Aorta (tissue), 5 donors: ENCODE measurements at regions not wholly inside any gene's neighbourhood (a gene's known extent, or its start where the extent isn't known, plus 50 kb on each side); places are given as distances from the start of the nearest gene placed in this dataset.
"Not testable (repeated sequence)": the region's sequence is repeated elsewhere in the genome, so short reads cannot be mapped to it uniquely, and the experiment has no call there.

Experiments
- ATAC-seq: fragments of 200-7000 bp; cut with Tn5 transposase; one replicate; pipeline ENCODE4 v1.9.1; 2022; ENCODE audit warnings: moderate library complexity; ENCODE audit not compliant: low FRiP score
- DNase-seq, 2 donors: peaks; one replicate each; pipeline ENCODE4 v3.0.0-alpha.2; 2020
- H3K27ac ChIP-seq, 2 donors: one replicate each; pipeline ENCODE4 v1.5.1; 2013; ENCODE audit warnings: low read length in 2 of 2, mild to moderate bottlenecking in 2 of 2, moderate library complexity in 2 of 2, control low read depth in 1 of 2, inconsistent platforms in 1 of 2, low read depth in 1 of 2
- H3K27me3 ChIP-seq, 2 donors: one replicate each; pipeline ENCODE4 v1.6.1; 2013; ENCODE audit warnings: control low read depth in 1 of 2, low read length in 1 of 2, mild to moderate bottlenecking in 1 of 2, moderate library complexity in 1 of 2; ENCODE audit not compliant: insufficient read depth in 2 of 2, control insufficient read depth in 1 of 2
- H3K36me3 ChIP-seq, 2 donors: one replicate each; pipeline ENCODE4 v1.6.1; 2013; ENCODE audit warnings: control low read depth in 1 of 2, low read length in 1 of 2, mild to moderate bottlenecking in 1 of 2; ENCODE audit not compliant: insufficient read depth in 2 of 2, control insufficient read depth in 1 of 2
- H3K4me1 ChIP-seq, 2 donors: one replicate each; pipeline ENCODE4 v1.6.1; 2013; ENCODE audit warnings: low read length in 2 of 2, control low read depth in 1 of 2, mild to moderate bottlenecking in 1 of 2, moderate library complexity in 1 of 2; ENCODE audit not compliant: insufficient read depth in 2 of 2, control insufficient read depth in 1 of 2
- H3K4me3 ChIP-seq, 2 donors: one replicate each; pipeline ENCODE4 v1.5.1; 2013; ENCODE audit warnings: low read length in 2 of 2, control low read depth in 1 of 2, mild to moderate bottlenecking in 1 of 2
- H3K9me3 ChIP-seq: one replicate; pipeline ENCODE4 v1.6.1; 2013; ENCODE audit warnings: mild to moderate bottlenecking, low read length; ENCODE audit not compliant: control insufficient read depth
- WGBS, 2 donors: extraction: QIAGEN DNeasy Blood & Tissue Kit; methylation state at CpG; one replicate each; pipeline ENCODE4 v1.1.7; 2013; 5-methylcytosine and 5-hydroxymethylcytosine counted together
- intact Hi-C, 2 donors: fragments of 100-400 bp; cut with DNase I; formaldehyde crosslinking; loops; one replicate each; pipeline versions ENCODE4 v1.14.2 to v1.15.0; 2022
- donor health status: healthy with polysubstance abuse.
- donor health status: Bipolar disorder and iron deficiency.
- donor health status: DM: no; HTN: no; CAD: no.
- donor health status: DM: no; HTN: no; CAD: no.
- donor health status: DM: yes; HTN: yes; CAD: no.

DNA sequence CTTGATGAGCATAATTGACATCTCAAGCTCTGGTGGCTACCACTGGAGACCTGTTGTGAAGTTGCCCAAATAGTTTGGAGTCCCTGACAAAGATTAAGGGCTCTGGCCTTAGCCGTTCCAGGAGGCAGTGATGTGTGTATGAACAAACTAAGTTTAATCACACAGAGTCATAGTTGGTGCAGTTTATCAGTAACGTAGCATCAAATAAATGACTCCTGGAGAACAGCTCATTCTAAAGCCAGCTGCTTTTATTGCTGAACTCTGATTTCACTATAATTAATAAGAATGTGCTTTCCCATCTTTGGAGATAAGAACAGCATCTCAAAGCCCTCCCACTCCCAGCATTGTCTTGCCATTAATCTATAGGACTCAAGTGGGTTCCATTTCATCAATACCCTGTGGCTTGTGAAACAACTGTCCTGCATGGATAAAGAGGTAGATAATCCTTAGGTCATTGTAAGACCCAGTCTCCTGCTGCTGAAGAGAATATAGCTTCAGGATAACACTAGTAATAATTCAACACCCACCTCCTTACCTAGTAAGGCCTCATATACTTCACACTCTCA lies 211.4 kb upstream of the THUMPD2 start:
- ATAC-seq (no peak), DNase-seq (no peak)
- H3K4me3 ChIP-seq: no peak overlapping the region
- no peaks in the 10 kb centered on the region for H3K36me3 ChIP-seq
- no peaks in the 10 kb centered on the region for H3K4me1 ChIP-seq
- intact Hi-C loops: no loop called here
- H3K9me3 ChIP-seq: no peaks in the 10 kb centered on the region
- 70 to 81% methylated on average over 2 of the region's 2 CpGs for WGBS, 2 donors
- H3K27ac ChIP-seq: no peak overlapping the region
- no peaks in the 10 kb centered on the region for H3K27me3 ChIP-seq

DNA sequence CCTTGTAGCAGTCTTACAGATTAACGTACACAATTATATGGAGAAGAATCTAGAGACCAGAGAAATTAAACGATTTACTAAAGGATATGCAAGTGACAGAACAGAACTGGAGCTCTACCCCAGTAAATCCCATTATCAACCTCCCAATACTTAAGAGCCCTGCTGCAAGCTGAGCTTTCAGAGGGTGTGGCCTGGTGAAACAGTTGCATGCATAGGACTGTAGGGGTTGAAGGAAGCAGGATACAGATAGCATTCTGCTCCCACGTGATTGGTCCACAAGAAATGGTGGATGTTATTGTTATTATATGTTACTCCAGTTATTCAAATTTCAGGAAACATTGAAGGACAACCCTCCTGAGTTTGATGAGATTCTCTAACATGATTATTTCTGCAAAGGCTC lies 210.8 kb upstream of the THUMPD2 start:
- no peaks in the 10 kb centered on the region for H3K27me3 ChIP-seq
- H3K36me3 ChIP-seq: no peaks in the 10 kb centered on the region
- DNase-seq (no peak), ATAC-seq (no peak)
- H3K4me1 ChIP-seq: no peaks in the 10 kb centered on the region
- H3K4me3 ChIP-seq: no peak overlapping the region
- intact Hi-C loops: no loop called here
- H3K27ac ChIP-seq: no peak overlapping the region
- H3K9me3 ChIP-seq: no peaks in the 10 kb centered on the region
- WGBS, 2 donors: 47 to 55% methylated on average over 3 of the region's 3 CpGs

DNA sequence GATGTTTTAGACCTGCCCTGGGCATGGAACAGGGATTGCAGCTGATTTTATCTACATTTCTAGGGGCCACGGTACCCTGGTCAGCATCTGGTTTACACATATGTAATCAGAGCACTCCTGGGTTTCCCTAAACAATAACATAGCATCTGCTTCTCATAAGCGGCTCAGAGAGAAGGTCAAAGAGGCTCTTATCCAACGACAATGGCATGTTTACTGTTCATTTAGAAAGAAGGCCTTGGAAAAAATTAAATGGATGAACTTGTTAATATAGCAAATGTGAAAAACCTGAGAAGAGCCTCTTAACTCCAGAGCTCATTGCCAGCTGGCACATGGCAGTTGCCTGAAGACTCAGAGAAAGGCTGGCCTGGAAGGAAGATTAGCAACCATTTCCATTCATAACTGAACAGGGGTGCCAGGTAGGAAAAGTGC lies 202.8 kb upstream of the THUMPD2 start:
- Histone ChIP-seq H3K27ac (no peak overlapping the region), H3K36me3 (no peaks in the 10 kb centered on the region), H3K9me3 (no peaks in the 10 kb centered on the region), H3K4me1 (no peaks in the 10 kb centered on the region), H3K27me3 (no peaks in the 10 kb centered on the region), H3K4me3 (no peak overlapping the region)
- ATAC-seq (no peak), DNase-seq (no peak)
- WGBS, 2 donors: 63 to 69% methylated on average over 3 of the region's 3 CpGs
- intact Hi-C loops: no loop called here

DNA sequence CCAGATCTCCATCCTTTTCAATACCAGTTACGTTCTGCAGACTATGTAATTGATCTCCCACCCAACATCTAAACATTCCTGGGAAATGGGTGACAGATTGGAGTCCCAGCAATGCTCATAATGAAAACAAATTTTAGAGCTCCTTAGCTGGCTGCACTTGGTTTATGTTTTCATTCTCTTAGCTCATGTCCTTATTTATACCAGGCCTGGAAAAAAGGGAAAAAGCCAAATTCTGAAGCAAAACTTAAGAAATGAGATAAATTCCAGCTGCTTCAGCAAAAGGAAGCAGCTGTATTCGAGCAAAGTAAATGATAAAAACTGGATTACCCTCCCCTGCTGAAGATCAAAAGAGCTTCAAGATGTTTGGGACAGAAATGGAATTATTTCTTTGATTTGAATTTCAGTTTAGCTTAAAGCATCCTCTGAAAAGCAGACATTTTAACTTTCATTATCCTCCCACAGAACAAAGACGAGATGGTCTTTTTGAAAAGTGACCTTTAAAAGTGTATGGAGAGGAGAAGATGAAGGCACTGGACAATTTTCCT lies 196.5 kb upstream of the THUMPD2 start:
- no peaks in the 10 kb centered on the region for H3K36me3 ChIP-seq
- ATAC-seq (no peak), DNase-seq (no peak)
- intact Hi-C loops: no loop called here
- H3K4me3 ChIP-seq: no peak overlapping the region
- WGBS, 2 donors: 69 to 70% methylated on average over 3 of the region's 3 CpGs
- no peaks in the 10 kb centered on the region for H3K27me3 ChIP-seq
- no peak overlapping the region for H3K27ac ChIP-seq
- H3K9me3 ChIP-seq: no peaks in the 10 kb centered on the region
- no peaks in the 10 kb centered on the region for H3K4me1 ChIP-seq

DNA sequence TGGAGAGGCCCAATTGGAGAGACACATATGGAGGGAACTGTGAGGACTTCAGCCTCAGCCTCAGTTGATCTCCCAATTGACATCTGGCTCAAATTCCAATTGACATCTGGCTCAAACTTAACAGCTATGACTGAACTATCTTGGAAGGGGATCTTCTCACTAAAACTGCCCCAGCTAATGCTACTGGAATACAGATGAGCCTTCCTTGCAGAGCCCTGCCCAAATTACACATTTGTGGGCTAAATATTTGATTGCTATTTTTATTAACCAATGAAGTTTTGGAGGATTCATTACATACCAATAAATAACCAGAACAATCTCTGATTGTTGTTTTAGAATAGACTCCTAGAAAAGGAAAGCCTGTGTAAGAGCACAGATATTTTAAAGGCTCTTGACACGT lies 189.0 kb upstream of the THUMPD2 start:
- no peak overlapping the region for H3K27ac ChIP-seq
- DNase-seq (no peak), ATAC-seq (no peak)
- H3K9me3 ChIP-seq: peaks cover 4% of the 10 kb centered on the region
- H3K4me3 ChIP-seq: no peak overlapping the region
- no peaks in the 10 kb centered on the region for H3K36me3 ChIP-seq
- no peaks in the 10 kb centered on the region for H3K27me3 ChIP-seq
- H3K4me1 ChIP-seq: no peaks in the 10 kb centered on the region
- 84 to 88% methylated on average over 1 of the region's 1 CpG for WGBS, 2 donors
- intact Hi-C loops: no loop called here

DNA sequence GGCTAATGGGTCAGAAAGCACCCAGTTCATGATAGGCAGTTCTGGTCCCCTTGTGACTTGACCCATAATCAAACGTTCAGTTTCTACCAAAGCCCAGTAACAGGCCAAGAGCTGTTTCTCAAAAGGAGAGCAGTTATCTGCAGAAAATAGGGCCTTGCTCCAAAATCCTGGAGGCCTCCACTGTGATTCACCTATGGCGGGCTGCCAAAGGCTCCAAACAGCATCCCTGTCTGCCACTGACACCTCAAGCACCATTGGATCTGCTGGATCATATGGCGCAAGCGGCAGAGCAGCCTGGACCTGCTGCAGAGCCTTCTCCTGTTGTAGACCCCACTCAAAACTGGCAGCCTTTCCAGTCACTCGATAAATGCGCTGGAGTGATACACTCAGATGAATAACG lies 181.6 kb upstream of the THUMPD2 start:
- H3K9me3 ChIP-seq, H3K27ac ChIP-seq, H3K4me3 ChIP-seq, H3K27me3 ChIP-seq, ATAC-seq, H3K4me1 ChIP-seq, intact Hi-C loops, DNase-seq, H3K36me3 ChIP-seq: not testable (repeated sequence)
- WGBS, 2 donors: 77 to 88% methylated on average over 7 of the region's 7 CpGs

DNA sequence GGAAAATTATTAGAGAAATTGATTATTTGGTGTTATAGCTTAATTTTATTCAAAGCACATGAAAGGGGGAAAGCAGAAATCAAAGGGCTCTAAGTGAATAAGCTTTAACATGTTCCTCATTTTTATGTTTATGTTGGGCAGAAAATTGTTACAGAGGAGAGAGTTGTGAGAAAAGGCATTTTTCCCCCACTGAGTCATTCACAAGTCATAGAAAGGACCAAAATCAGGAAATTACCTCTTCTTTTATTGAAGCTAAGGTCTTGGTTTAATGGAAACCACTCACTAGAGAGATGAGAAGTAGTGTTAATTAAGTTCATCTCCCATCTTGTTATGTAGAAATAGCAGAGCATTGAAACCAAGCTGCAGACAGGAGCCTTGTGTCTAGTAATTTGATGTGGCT lies 175.3 kb upstream of the THUMPD2 start:
- Histone ChIP-seq H3K27ac (no peak overlapping the region), H3K4me3 (no peak overlapping the region), H3K9me3 (no peaks in the 10 kb centered on the region), H3K4me1 (no peaks in the 10 kb centered on the region), H3K27me3 (no peaks in the 10 kb centered on the region), H3K36me3 (no peaks in the 10 kb centered on the region)
- DNase-seq (no peak), ATAC-seq (no peak)
- intact Hi-C loops: no loop called here

DNA sequence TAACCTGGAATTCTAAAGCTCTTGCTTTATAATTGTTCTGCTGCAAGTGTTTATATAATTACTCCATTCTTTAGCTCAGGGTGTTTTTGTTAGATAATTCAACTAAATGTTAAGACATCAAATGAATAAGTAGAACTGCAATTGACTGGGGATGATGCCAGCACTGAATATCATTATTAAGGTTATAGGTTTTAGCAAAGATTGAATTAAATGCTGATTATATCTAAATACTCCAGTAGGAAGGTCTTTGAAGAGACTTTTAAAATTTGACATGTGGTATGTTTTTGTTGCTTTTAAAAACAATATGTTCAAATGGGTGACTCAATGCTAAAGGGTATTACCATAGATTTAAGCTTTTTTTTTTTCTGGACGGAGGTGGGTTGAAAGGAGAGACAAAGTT lies 170.1 kb upstream of the THUMPD2 start:
- Histone ChIP-seq H3K36me3 (no peaks in the 10 kb centered on the region), H3K4me1 (no peaks in the 10 kb centered on the region), H3K27me3 (no peaks in the 10 kb centered on the region), H3K9me3 (no peaks in the 10 kb centered on the region), H3K27ac (no peak overlapping the region), H3K4me3 (no peak overlapping the region)
- 33 to 34% methylated on average over 1 of the region's 1 CpG for WGBS, 2 donors
- no peak for DNase-seq
- ATAC-seq: no peak
- intact Hi-C loops: no loop called here

DNA sequence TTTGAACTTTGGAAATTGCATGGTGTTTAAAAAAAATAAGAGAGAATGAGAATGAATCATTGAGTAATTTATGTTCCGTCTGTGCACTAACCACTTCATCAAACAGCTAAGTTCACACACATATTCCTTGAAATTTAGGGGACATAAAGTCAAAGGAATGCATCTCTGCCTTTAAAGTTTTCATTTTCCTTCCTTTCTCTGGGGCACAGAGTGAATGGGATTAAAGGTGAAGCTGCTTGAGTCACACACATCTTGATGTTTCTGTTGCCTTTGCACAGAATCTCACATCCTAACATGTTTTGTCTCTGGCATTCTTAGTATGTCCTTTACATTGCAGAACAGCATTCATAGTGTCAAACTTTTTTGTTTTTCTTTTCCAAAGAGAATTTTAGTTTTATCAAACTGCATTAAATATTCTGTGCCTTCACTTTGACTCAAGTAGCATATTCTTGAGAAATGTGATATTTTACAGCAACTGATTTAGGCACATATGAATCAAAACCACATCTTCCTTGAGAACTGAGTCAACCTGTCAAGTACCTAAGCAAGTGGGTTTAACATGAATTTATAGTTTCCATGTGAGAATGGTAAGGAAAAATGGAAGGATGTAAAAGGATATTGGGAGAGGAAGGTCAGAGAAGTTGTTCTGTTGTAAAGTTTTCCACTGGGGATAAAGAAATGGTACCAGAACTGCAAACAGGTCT lies 169.1 kb upstream of the THUMPD2 start:
- 65 to 73% methylated on average over 1 of the region's 1 CpG for WGBS, 2 donors
- Histone ChIP-seq H3K27me3 (no peaks in the 10 kb centered on the region), H3K27ac (no peak overlapping the region), H3K4me1 (no peaks in the 10 kb centered on the region), H3K9me3 (no peaks in the 10 kb centered on the region), H3K36me3 (no peaks in the 10 kb centered on the region), H3K4me3 (no peak overlapping the region)
- no peak for DNase-seq
- ATAC-seq: no peak
- intact Hi-C loops: no loop called here
